ENCODE measurements at regions not wholly inside any gene's neighbourhood (a gene's known extent, or its start where the extent isn't known, plus 50 kb on each side); places are given as distances from the start of the nearest gene placed in this dataset.
A peak's percentile ranks its signal among the peaks of the same experiment; 100 is the strongest.
"Not testable (repeated sequence)": the region's sequence is repeated elsewhere in the genome, so short reads cannot be mapped to it uniquely, and the experiment has no call there.

- H3K36me3 Mint-ChIP-seq, result peaks cover 0 to 9% of the 10 kb centered on the region in 2 donors
- ATAC-seq (no peak), DNase-seq (ENCODE audit: low spot score in 2 of 2) (no peak)
- no peaks in the 10 kb centered on the region for H3K9me3 Mint-ChIP-seq
- peak overlapping the region in 1 of 2 donors; percentile 92 for H3K27ac Mint-ChIP-seq
These were observed 116.7 kb upstream of the PRSS16 start for GRCh38 chr6:27130668-27131428.

DNA sequence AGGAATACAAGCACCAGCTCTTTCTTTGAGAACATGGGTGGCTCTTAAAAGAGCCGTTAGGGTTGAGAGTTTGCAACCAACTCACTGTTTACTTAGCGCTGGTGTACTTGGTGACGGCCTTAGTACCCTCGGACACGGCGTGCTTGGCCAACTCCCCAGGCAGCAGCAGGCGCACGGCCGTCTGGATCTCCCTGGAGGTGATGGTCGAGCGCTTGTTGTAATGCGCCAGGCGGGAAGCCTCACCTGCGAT is 115.3 kb upstream of the PRSS16 start:
- H3K9me3 Mint-ChIP-seq; DNase-seq (ENCODE audit: low spot score in 2 of 2); H3K36me3 Mint-ChIP-seq; H3K27ac Mint-ChIP-seq: not testable (repeated sequence)
- peak; percentile 3 to 22 for ATAC-seq

- Mint-ChIP-seq H3K27ac (no peak overlapping the region), H3K36me3 (peaks cover 0 to 4% of the 10 kb centered on the region in 2 donors), H3K9me3 (no peaks in the 10 kb centered on the region)
- DNase-seq (ENCODE audit: low spot score in 2 of 2) (peak; percentile 94 to 95), ATAC-seq (peak; percentile 79 to 87)
These were observed 114.8 kb upstream of the PRSS16 start for GRCh38 chr6:27132532-27133280.

DNA sequence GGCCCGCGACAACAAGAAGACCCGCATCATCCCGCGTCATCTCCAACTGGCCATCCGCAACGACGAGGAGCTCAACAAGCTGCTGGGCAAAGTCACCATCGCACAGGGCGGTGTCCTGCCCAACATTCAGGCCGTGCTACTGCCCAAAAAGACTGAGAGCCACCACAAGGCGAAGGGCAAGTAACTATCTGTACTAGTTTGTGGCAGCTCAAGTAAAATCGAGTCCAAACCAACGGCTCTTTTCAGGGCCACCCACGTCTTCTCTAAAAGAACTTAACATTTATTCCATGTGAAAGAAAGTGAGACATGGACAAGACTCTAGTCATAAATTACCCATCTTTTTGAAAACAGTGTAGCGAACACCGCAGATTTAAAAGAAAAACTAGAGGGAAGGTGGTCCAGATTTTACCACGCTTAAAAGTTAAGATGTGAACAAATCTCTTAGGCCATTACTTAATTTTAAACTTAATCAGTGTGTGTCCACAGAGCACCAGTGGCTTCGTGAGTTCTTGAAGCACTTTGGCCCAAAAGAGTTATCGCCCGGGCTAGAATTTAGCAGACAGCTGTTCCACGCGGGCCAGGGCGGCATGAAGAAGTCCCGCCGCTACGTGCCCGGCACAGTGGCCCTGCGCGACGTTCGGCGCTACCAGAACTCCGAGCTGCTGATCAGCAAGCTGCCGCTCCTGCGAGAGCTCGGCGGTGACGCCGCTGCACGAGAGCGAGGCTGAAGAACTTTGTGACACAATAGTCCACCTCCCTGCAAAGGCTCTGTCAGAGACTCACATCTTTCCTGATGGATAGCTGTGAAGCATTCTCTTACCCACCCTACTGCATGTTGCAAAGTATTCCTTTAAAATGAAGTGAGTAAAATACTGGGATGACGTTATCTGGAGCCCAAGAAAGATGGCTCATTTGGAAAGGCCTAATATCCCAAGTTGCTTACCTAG is 113.9 kb upstream of the PRSS16 start:
- peak; percentile 80 to 81 for DNase-seq (ENCODE audit: low spot score in 2 of 2)
- peak; percentile 18 to 21 for ATAC-seq
- Mint-ChIP-seq H3K9me3 (no peaks in the 10 kb centered on the region), H3K27ac (no peak overlapping the region), H3K36me3 (peaks cover 0 to 4% of the 10 kb centered on the region in 2 donors)

- no peak for ATAC-seq
- H3K9me3 Mint-ChIP-seq, result no peaks in the 10 kb centered on the region
- peaks cover 13% of the 10 kb centered on the region in 2 donors for H3K36me3 Mint-ChIP-seq
- no peak for DNase-seq (ENCODE audit: low spot score in 2 of 2)
- no peak overlapping the region for H3K27ac Mint-ChIP-seq
These were observed 112.3 kb upstream of the PRSS16 start for GRCh38 chr6:27135087-27135657.

- Mint-ChIP-seq H3K9me3 (no peaks in the 10 kb centered on the region), H3K36me3 (peaks cover 13% of the 10 kb centered on the region in 2 donors), H3K27ac (peak overlapping the region in 1 of 2 donors; percentile 41)
- no peak for ATAC-seq
- DNase-seq (ENCODE audit: low spot score in 2 of 2), result no peak
These were observed 111.3 kb upstream of the PRSS16 start for GRCh38 chr6:27136077-27136644.

GRCh38 chr6:27136978-27137814 is 110.3 kb upstream of the PRSS16 start:
- ATAC-seq (no peak), DNase-seq (ENCODE audit: low spot score in 2 of 2) (no peak)
- Mint-ChIP-seq H3K36me3 (peaks cover 13% of the 10 kb centered on the region in 2 donors), H3K9me3 (no peaks in the 10 kb centered on the region), H3K27ac (peak overlapping the region in 1 of 2 donors; percentile 25)

- ATAC-seq (no peak), DNase-seq (ENCODE audit: low spot score in 2 of 2) (no peak)
- H3K27ac Mint-ChIP-seq, result peak overlapping the region; percentile 48 to 97
- no peaks in the 10 kb centered on the region for H3K9me3 Mint-ChIP-seq
- peaks cover 13% of the 10 kb centered on the region in 2 donors for H3K36me3 Mint-ChIP-seq
These were observed 109.1 kb upstream of the PRSS16 start for GRCh38 chr6:27138406-27138805.

DNA sequence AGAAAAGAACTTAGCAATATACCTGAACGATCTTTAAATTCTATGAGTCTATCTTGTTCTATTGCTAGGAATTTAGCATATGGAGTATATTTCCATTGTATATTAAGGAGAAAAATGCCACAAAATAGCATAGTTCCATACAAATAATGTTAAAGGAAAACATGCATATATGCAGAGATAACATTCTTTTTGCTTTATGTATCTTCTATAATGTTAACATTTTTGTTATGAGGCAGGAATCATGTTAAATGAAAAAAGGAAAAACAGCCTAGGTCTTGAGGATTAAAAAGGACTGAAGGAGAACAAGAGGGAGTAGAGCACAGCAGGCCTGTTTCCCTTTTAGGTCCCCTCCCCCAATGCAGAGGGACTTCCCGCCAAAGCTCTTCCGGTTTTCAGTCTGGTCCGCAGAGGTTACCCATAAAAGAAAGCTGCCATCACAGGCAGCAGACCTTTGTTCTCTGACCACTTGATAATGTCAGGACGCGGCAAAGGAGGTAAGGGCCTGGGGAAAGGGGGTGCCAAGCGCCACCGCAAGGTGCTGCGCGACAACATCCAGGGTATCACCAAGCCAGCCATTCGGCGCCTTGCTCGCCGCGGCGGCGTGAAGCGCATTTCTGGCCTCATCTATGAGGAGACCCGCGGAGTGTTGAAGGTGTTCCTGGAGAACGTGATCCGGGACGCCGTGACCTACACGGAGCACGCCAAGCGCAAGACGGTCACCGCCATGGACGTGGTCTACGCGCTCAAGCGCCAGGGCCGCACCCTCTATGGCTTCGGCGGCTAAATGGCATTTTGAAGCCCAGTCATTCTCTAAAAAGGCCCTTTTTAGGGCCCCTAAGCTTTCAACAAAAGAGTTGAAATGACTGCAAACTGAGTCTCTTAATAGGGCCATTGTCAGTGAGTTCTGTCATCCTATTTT is 108.4 kb upstream of the PRSS16 start:
- Mint-ChIP-seq H3K36me3 (peaks cover 9 to 13% of the 10 kb centered on the region in 2 donors), H3K9me3 (no peaks in the 10 kb centered on the region), H3K27ac (peak overlapping the region; percentile 97)
- ATAC-seq, result peak; percentile 64 to 86
- peak; percentile 78 to 90 for DNase-seq (ENCODE audit: low spot score in 2 of 2)

DNA sequence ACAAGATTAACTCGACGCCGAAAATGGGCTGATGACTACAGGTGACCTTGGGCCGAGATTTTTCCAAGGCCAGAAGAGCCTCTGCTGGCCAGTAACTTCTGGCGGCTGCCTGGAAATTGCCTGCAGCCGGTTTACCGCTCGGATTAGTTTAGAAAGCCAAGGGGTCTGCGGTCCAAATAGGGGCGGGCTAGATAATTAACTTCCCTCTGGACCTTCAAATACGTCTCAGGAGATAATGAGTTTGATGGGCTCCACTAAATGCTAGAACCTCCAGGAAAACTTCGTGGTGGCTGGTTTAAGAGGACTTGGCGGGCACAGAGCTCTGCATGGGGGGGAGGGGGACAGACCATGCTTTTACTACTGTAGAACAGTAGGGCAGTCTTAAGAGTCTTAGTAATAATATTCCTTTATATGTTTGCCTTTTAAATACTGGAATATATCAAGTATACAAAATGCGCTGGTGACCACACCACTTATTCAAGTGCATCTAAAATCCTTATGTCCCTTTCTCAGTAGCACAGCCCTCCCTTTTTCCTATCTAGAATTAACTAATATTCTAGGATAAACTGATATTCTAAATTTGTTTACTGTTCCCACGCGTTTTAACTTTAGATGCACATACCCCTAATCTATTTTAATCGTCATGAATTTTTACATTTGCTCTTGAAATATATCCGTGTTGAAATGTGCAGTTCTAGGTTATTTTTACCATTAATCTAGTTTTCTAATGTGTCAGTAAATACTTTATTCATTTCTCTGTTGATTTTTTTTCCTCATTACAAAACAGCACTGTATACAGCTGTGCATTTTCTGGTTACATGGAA is 107.5 kb upstream of the PRSS16 start:
- Mint-ChIP-seq H3K36me3 (peaks cover 9 to 13% of the 10 kb centered on the region in 2 donors), H3K9me3 (no peaks in the 10 kb centered on the region), H3K27ac (peak overlapping the region; percentile 97)
- ATAC-seq (peak; percentile 9 to 32), DNase-seq (ENCODE audit: low spot score in 2 of 2) (no peak)

- Mint-ChIP-seq H3K9me3 (no peaks in the 10 kb centered on the region), H3K36me3 (peaks cover 9 to 13% of the 10 kb centered on the region in 2 donors), H3K27ac (peak overlapping the region; percentile 95 to 97)
- ATAC-seq (no peak), DNase-seq (ENCODE audit: low spot score in 2 of 2) (no peak)
These were observed 106.4 kb upstream of the PRSS16 start for GRCh38 chr6:27140999-27141528.

GRCh38 chr6:27141529-27142015 is 105.9 kb upstream of the PRSS16 start:
- no peak for ATAC-seq
- Mint-ChIP-seq H3K36me3 (peaks cover 9 to 13% of the 10 kb centered on the region in 2 donors), H3K9me3 (no peaks in the 10 kb centered on the region), H3K27ac (peak overlapping the region; percentile 95 to 97)
- no peak for DNase-seq (ENCODE audit: low spot score in 2 of 2)

- not testable (repeated sequence) for H3K9me3 Mint-ChIP-seq; DNase-seq (ENCODE audit: low spot score in 2 of 2); ATAC-seq
- peak overlapping the region in 1 of 2 donors; percentile 95 for H3K27ac Mint-ChIP-seq
- H3K36me3 Mint-ChIP-seq, result peaks cover 9 to 13% of the 10 kb centered on the region in 2 donors
These were observed 104.5 kb upstream of the PRSS16 start for GRCh38 chr6:27143020-27143388.
